Breast epithelium (tissue), 4 donors: ENCODE measurements at regions not wholly inside any gene's neighbourhood (a gene's known extent, or its start where the extent isn't known, plus 50 kb on each side); places are given as distances from the start of the nearest gene placed in this dataset.

Experiments used
- DNase-seq, 2 donors: peaks; one replicate each; pipeline ENCODE4 v3.0.0-alpha.2; 2019; ENCODE audit warnings: low spot score in 2 of 2
- H3K27ac ChIP-seq, 2 donors: fragments of 200-600 bp; sonication (generic) in 1 of 2; one replicate each; pipeline ENCODE4 v1.5.1; 2016 to 2019; ENCODE audit warnings: mild to moderate bottlenecking in 1 of 2
- H3K27me3 ChIP-seq, 2 donors: fragments of 200-600 bp; sonication (generic) in 1 of 2; one replicate each; pipeline versions ENCODE4 v1.5.1 to v1.6.0; 2017 to 2019; ENCODE audit warnings: control low read depth in 1 of 2, mild to moderate bottlenecking in 1 of 2
- H3K36me3 ChIP-seq: fragments of 200-600 bp; one replicate; pipeline ENCODE4 v1.5.1; 2019
- H3K4me1 ChIP-seq, 2 donors: fragments of 200-600 bp; sonication (generic); one replicate each; pipeline ENCODE4 v1.5.1; 2016 to 2019; ENCODE audit warnings: control low read depth in 1 of 2
- H3K4me3 ChIP-seq, 3 donors: fragments of 200-600 bp; sonication (generic); 1 replicate in 2 of 3; 2 replicates in 1 of 3; pipeline ENCODE4 v1.5.1; 2016 to 2019; ENCODE audit warnings: mild to moderate bottlenecking in 3 of 3, moderate library complexity in 2 of 3
- H3K9me3 ChIP-seq, 2 donors: fragments of 200-600 bp; sonication (generic) in 1 of 2; one replicate each; pipeline ENCODE4 v1.5.1; 2016 to 2019; ENCODE audit warnings: control low read depth in 1 of 2
- CTCF ChIP-seq, 3 donors: fragments of 450-650 bp; IDR thresholded peaks; one replicate each; pipeline ENCODE4 v1.5.1; 2016 to 2017; ENCODE audit warnings: antibody characterized with exemption in 3 of 3, mild to moderate bottlenecking in 3 of 3, moderate library complexity in 3 of 3
- POLR2A ChIP-seq: fragments of 450-650 bp; IDR thresholded peaks from one replicate; pipeline ENCODE4 v1.6.1; 2016; ENCODE audit warnings: antibody characterized with exemption, mild to moderate bottlenecking, moderate library complexity
- POLR2AphosphoS5 ChIP-seq, 3 donors: sonication (generic); formaldehyde crosslinking; IDR thresholded peaks; one replicate each; pipeline ENCODE4 v1.6.1; 2017; ENCODE audit warnings: antibody characterized with exemption in 3 of 3
- intact Hi-C: fragments of 100-400 bp; cut with DNase I; formaldehyde crosslinking; loops from one replicate; pipeline ENCODE4 v1.15.1; 2023; ENCODE audit warnings: low total_unique reads

GRCh38 chr5:167918813-167919483, 372.5 kb upstream of the WWC1 start:
- no peak for DNase-seq
- intact Hi-C loops, result no loop called here
- Histone ChIP-seq H3K27ac (no peak overlapping the region), H3K9me3 (peaks cover 0 to 4% of the 10 kb centered on the region in 2 donors), H3K36me3 (no peaks in the 10 kb centered on the region), H3K27me3 (no peaks in the 10 kb centered on the region), H3K4me1 (no peaks in the 10 kb centered on the region), H3K4me3 (no peak overlapping the region)
- TF ChIP-seq POLR2AphosphoS5 (IDR thresholded peaks at IDR 0.05), result no peak
- TF ChIP-seq POLR2A, result no peak
- TF ChIP-seq CTCF (IDR thresholded peaks at IDR 0.05), result no peak

GRCh38 chr5:167920589-167920988, 370.9 kb upstream of the WWC1 start:
- Histone ChIP-seq H3K9me3 (no peaks in the 10 kb centered on the region), H3K4me3 (no peak overlapping the region), H3K27me3 (no peaks in the 10 kb centered on the region), H3K27ac (no peak overlapping the region), H3K36me3 (no peaks in the 10 kb centered on the region), H3K4me1 (no peaks in the 10 kb centered on the region)
- intact Hi-C loops, result loop anchor here (5.0 kb wide), 1 partner anchor 817 kb away; no protein-coding TSS in a partner anchor
- TF ChIP-seq POLR2A (no peak), POLR2AphosphoS5 (IDR thresholded peaks at IDR 0.05) (no peak), CTCF (IDR thresholded peaks at IDR 0.05) (no peak)
- DNase-seq, result no peak

- Histone ChIP-seq H3K27me3 (no peaks in the 10 kb centered on the region), H3K27ac (no peak overlapping the region), H3K36me3 (no peaks in the 10 kb centered on the region), H3K9me3 (no peaks in the 10 kb centered on the region), H3K4me3 (no peak overlapping the region), H3K4me1 (no peaks in the 10 kb centered on the region)
- TF ChIP-seq POLR2AphosphoS5 (IDR thresholded peaks at IDR 0.05) (no peak), CTCF (IDR thresholded peaks at IDR 0.05) (no peak), POLR2A (no peak)
- DNase-seq, result no peak
- intact Hi-C loops, result loop anchor here (5.0 kb wide), 1 partner anchor 816 kb away; no protein-coding TSS in a partner anchor
These were observed 369.6 kb upstream of the WWC1 start for GRCh38 chr5:167921796-167922195.

- Histone ChIP-seq H3K36me3 (no peaks in the 10 kb centered on the region), H3K27me3 (no peaks in the 10 kb centered on the region), H3K9me3 (no peaks in the 10 kb centered on the region), H3K4me3 (no peak overlapping the region), H3K27ac (no peak overlapping the region), H3K4me1 (no peaks in the 10 kb centered on the region)
- DNase-seq, result no peak
- TF ChIP-seq POLR2A (no peak), POLR2AphosphoS5 (IDR thresholded peaks at IDR 0.05) (no peak), CTCF (IDR thresholded peaks at IDR 0.05) (no peak)
- intact Hi-C loops, result loop anchor here (5.0 kb wide), 1 partner anchor 814 kb away; no protein-coding TSS in a partner anchor
These were observed 368.0 kb upstream of the WWC1 start for GRCh38 chr5:167923396-167923795.

- H3K27ac ChIP-seq, result no peak overlapping the region
- intact Hi-C loops, result loop anchor here (1.0 kb wide), 1 partner anchor 8 kb away; no protein-coding TSS in a partner anchor
- H3K4me3 ChIP-seq, result no peak overlapping the region
- H3K9me3 ChIP-seq, result no peaks in the 10 kb centered on the region
- no peaks in the 10 kb centered on the region for H3K27me3 ChIP-seq
- DNase-seq, result no peak
- no peaks in the 10 kb centered on the region for H3K36me3 ChIP-seq
- TF ChIP-seq POLR2A, result no peak
- TF ChIP-seq CTCF (IDR thresholded peaks at IDR 0.05), result no peak
- no peak for TF ChIP-seq POLR2AphosphoS5 (IDR thresholded peaks at IDR 0.05)
- H3K4me1 ChIP-seq, result no peaks in the 10 kb centered on the region
These were observed 361.6 kb upstream of the WWC1 start for GRCh38 chr5:167929841-167930240.
